Mammary epithelial cell (primary cell): ENCODE measurements at regions not wholly inside any gene's neighbourhood (a gene's known extent, or its start where the extent isn't known, plus 50 kb on each side); places are given as distances from the start of the nearest gene placed in this dataset.

Source experiments
- CTCF ChIP-seq, 2 donors: IDR thresholded peaks in 1 of 2; conservative IDR thresholded peaks in 1 of 2; 2 replicates each; pipeline ENCODE4 v1.5.1; 2011 to 2012; ENCODE audit warnings: inconsistent platforms in 2 of 2, low read length in 2 of 2, mild to moderate bottlenecking in 2 of 2, control low read depth in 1 of 2, low read depth in 1 of 2; ENCODE audit not compliant: insufficient read depth in 1 of 2; ENCODE audit errors: extremely low read depth in 1 of 2
- EZH2 ChIP-seq: IDR thresholded peaks from 2 replicates; pipeline ENCODE4 v1.6.1; 2012; ENCODE audit warnings: low read length, inconsistent platforms, borderline replicate concordance

GRCh38 chr13:78309497-78310180 lies 293.7 kb downstream of the POU4F1 start:
- TF ChIP-seq CTCF (conservative IDR thresholded peaks at IDR 0.05 in 1 of 2, IDR thresholded peaks at IDR 0.05 in 1 of 2; ENCODE audit: extremely low read depth in 1 of 2, insufficient read depth in 1 of 2, low read depth in 1 of 2, low read length in 2 of 2) = no peak
- no peak for TF ChIP-seq EZH2
